ENCODE measurements at regions not wholly inside any gene's neighbourhood (a gene's known extent, or its start where the extent isn't known, plus 50 kb on each side); places are given as distances from the start of the nearest gene placed in this dataset.

DNA sequence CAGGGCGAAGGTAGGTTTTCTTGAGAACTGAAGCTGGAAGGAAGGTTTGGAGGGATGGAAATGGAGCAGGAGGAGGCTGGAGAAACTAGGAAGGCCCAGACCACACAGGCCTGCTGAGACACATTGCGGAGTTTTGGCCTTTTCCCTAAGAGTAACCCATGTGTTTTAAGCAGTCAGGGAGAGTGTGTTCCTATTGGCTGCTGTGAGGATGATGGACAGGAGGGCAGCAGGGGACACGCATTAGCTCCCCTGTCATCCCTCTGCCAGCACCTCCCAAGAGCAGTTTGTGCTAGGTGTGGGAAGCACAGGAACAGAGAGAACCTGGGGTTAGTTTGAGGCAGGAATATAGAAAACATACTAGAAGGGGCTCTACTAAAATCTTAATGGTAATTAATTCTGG lies 842.1 kb downstream of the TBC1D22A start:
- DNase-seq: no peak

DNA sequence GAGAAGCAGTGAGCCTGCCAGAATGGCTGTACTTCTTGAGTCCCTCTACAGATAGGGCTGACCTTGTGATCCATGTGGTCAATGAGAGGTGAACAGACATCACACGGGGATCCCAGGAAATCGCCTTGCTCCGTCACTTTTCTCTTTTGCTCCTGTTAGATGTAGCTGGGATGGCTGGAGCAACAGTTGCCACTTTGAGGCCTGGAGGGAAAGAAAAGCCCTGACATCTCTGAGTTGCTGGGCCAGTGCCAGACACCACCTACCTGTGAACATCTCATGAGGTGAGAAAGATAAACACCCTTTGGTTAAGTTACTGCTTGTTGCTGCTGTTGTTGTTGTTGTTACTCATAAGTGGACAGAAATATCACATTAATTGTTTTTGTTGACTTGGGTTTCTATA lies 840.3 kb downstream of the TBC1D22A start:
- DNase-seq: no peak

DNA sequence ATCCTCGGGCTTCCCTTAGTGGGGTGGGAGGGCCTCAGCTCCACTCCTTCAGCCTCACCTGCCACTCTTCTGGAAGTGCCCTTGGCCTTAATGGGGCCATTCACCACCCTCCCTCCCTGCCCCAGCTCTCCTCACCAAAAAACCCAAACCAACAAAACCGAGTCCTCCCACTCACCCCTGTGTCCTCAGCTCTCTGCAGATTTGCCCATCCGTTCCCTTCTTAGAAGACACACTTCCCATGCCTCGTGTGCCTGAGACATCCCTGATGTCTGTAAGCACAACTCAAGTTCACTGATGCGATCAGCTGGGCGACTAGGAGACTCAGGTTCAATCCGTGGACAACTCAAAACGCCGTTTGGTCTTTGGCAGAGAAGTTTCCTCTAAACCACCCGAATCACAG lies 839.2 kb downstream of the TBC1D22A start:
- DNase-seq: no peak

DNA sequence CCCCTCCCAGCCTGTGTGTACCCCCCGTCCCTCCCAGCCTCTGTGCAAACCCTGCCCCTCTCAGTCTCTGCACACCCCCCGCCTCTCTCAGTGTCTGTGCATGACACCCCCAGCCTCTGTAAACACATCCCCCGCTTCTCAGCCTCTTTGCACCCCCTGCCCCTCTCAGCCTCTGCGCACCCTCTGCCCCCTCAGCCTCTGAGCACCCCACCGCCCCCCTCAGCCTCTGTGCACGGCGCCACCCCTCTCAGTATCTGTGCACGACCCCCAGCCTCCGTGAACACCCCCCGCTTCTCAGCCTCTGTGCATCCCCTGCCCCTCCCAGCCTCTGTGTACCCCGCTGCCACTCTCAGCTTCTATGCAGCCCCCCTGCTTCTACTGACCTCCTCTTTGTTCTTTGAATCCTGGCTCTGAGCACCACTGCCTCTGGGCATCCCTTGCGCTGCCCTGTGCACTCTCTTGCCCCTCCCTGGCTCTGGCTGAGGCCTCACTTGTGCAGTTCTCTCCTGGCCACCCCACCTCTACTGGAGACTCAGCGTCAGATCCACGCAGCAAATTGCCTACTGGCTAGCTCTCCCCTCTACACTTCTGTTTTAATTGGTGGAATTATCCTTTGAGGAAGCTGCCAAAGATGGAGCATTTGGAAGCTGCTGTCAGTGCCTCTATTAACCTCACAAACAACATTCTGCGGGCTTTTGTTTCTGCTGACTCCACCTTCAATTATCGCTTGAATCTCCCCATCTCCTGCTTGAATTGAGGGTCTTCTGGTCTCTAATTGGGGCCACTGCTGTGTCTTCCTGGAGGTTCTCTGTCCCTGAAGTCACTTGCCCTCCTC lies 838.6 kb downstream of the TBC1D22A start:
- DNase-seq: no peak

DNA sequence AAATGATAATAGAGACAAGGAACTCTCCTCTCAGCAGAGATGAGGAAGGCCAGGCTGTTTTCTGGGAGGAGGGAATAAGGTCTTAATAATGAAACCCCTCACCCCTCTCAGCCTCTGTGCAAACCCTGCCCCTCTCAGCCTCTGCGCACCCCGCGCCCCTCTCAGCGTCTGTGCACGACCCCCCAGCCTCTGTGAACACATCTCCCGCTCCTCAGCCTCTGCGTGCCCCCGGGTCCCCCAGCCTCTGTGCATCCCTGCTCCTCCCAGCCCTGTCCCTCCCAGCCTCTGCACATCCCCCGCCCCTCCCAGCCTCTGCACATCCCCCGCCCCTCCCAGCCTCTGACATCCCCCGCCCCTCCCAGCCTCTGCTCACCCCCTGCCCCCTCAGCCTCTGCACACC lies 837.8 kb downstream of the TBC1D22A start:
- no peak for DNase-seq

DNA sequence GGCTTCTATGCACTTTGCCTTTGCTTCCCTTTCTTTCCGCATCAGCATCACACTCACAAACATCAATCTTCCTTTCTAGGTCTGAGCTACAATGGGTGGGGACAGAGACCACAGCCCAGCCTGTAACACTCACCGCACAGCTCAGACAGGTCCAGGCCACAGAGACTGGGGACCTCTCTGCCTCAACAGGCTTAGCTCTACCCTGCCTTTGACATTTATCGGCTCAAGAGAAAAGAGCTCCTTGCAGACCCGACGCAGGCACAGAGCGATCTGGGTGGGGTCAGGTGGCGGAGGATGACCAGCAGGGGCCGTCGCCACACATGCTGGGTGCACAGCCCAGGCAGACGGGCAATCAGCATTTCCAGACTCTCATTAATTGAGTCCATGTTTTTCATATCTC lies 837.3 kb downstream of the TBC1D22A start:
- DNase-seq: no peak

DNA sequence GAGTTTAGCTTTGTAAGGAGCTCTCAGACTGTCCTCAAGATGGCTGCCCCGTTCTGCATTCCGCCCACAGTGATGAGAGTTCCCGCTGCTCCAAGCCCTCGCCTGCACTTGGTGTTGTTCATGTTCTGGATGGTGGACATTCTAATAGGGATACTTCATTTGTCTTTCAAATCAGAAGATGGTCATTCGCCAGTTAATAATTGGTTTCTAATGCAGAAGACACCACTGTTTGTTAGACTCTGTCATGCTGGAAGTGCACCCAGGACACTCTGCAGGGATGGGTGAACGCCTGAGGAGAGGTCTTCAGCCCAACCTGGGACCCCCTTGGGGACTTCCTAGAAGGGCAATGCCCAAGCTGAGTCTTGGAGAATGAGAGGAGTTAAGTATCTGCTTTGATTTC lies 836.4 kb downstream of the TBC1D22A start:
- no peak for DNase-seq

DNA sequence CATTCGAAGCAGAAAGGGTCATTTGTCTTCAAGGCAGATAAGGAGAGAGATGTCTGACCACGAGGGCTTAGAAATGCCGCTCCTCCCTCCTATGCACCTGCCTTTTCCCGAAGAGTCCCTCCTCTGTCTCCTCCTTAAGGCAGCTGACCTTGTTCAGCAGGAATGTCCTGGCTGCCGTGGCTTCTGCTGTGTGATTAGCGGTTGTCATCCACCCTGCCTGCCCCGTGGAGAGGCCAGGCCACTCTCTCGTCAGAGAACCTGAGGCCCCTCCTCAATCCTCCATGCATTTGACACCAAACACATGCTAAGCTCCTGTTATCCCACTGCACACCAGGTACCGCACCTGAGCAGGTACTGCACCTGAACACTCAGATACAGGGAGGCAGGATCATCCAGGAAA lies 834.6 kb downstream of the TBC1D22A start:
- no peak for DNase-seq

DNA sequence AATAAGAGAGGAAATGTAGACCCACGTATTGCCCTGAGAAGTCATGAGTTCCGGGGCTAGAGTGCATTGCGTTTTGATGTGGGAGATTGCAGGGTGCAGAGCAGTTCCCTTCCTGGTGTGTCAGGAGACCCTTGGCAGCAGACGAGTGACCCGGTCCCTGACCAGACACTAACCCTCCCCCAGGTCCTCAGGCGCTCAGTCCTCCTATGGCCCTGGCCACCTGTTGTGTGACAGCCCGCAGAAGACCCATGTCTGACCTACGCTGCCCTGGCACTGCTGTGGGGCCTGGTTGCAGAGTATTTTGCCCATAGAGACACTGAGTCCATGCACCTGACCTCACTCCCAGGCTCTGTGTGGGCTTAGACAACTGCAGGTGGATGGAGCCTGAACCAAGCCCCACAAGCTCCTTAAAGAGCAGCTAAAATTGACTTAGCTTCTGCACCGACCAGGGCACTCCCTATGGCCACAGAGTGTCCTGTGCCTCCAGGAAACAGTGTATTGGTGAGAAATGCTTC lies 833.8 kb downstream of the TBC1D22A start:
- no peak for DNase-seq

DNA sequence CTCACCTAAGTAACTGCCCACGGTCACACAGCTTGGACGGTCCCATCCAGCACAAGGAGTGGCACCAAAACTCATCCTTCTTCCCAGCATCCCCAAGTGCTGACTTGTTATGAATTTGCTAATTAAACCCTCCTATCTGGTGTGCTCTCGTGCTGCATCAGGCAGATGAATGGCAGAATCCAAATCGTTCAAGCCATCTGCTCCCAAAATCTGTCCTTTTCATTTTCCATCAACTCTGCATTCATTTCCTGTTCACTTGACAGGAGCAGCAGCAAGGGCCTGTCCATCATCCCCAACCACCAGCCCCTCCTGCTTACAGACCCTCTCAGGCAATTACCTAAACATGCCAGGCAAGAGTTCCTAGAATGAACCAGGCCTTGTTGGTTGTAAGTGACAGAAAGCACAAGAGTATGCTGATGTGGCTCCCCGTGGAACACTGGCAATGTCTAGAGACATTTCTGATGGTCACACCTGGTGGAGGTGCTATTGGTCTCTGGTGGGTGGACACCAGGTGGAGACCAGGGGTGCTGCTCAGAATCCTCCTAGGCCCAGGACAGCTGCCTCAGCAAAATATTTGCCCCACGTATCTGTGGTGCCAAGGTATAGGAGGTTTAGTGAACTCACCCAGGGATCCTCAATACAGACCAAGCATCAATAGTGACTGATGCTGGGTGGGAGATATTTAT lies 832.5 kb downstream of the TBC1D22A start:
- no peak for DNase-seq

DNA sequence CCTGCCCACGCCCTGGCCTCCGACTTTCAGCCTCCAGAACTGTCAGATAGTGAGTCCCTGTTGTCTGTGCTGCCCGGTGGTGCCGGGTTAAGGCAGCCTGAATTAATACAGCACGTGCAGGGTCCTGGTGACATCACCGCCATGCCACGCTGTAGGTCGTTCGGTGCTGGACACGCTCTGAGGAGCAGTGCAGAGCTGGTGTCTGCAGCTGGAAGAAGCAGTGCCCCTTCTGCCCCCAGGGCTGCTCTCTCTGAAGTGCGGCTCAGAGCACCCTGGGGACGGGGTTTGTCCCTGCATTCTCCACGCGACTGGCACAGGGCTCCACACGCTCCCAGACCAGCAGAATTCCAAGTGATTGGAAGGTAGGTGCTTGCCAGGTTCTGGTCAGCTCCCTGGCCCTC lies 831.5 kb downstream of the TBC1D22A start:
- DNase-seq: no peak

DNA sequence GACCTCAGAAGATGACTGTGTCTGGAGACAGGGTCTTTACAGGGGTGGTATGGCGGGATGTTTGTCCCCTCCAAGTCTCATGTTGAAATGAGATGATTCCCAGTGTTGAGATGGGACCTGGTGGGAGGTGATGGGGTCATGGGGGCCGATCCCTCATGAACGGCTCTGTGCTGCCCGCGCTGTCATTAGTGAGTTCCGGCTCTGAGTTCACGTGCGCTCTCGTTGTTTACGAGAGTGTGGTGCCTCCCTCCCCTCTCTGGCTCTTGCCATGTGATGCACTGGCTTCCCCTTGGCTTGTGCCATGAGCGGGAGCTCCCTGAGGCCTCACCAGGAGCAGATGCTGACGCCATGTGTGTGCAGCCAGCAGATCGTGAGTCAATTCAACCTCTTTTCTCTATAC lies 830.8 kb downstream of the TBC1D22A start:
- no peak for DNase-seq

DNA sequence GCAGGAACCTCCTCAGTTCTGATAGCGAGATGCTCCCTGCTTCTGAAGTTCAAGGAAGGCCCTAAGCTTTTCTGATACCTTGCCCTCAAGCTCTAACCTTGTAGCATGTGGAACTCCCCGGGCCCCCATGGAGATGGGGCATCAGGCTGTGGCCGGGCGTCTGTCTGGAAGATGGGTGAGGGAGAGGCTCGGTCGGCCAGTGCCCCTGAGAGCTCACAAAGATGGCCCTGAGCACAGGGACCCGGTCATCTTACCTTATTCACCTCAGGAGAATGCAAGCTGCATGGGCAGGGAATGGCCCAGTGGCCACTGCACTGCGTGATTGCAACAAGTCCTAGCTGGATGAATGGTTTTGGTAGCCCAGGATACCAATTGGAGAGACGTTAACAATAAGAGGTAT lies 830.3 kb downstream of the TBC1D22A start:
- no peak for DNase-seq

DNA sequence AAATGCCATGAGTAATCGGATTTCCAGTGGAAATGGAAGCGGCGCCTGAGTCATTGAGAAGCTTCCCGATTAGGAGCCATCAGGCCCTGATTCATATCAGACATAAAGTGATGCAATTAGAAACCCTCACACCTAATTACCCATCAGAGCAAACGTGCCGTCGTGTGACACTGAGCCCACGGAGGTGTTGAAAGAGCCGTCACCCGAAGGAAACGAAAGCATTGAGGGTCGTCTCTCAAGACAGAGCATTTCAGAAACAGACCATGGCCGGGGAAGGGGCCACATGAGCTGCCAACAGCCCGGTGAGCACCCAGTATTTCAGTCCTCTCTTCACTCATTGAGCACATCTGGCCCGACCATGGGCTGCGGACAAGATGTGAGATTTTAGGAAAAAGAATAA lies 829.3 kb downstream of the TBC1D22A start:
- no peak for DNase-seq

DNA sequence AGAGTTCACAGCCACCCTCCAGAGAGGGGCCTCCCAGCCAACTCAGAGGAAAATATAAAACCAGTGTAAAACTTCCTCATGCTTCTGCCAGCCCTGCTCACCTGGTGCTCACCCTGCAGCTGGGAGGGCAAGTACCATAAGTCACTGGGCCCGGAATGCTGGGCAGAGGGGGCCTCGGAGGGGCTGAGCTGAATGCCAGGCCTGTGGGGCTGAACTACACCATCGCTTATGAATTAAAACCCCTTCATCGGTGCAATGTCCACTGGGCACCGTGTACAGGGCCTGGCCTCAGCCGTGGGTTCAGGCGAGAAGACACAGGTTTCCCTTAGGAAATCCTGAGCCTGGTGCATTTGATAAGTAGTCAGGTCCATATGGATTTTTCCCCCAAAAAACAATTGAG lies 828.6 kb downstream of the TBC1D22A start:
- no peak for DNase-seq

DNA sequence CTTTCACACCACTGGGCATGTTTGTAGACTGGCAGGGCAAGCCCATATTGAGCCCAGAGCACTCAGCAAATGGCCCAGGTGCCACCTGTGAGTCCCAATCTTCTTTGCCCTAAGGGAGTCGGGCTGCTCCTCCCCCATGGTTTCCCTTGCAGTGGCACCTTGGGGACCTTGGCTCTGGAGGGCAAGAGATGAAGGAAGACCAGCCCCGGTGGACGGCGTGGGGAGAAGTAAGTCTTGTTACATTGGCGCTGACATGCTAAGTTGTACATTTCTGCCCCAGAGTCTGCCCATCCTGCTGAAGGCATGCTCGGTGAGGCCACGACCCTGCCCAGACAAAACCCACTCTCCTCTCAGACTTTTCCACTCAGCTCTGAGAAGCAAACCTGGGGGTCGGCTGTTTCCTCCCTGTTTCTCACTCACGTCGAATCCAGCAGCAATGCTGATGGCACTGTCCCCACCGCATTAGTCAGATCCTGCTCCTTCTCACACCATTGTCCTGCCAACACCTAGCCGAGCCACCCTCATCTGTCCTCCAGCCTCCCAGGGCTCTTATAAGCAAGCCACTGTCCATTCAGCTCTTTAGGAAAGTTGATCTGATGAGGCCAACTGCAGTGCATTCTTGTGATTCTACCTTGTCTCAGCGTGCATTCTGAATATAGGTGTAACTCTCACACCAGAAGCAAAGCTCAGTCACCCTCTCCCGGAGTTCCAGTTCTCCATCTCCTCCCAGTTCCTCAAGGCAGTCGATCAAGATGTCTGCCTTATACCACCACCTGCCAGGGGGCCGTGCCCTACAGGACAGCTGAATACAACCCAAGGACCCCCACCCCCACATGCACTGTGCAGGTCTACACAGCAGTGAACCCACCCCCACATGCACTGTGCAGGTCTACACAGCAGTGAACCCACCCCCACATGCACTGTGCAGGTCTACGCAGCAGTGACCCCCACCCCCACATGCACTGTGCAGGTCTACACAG lies 827.1 kb downstream of the TBC1D22A start:
- no peak for DNase-seq

DNA sequence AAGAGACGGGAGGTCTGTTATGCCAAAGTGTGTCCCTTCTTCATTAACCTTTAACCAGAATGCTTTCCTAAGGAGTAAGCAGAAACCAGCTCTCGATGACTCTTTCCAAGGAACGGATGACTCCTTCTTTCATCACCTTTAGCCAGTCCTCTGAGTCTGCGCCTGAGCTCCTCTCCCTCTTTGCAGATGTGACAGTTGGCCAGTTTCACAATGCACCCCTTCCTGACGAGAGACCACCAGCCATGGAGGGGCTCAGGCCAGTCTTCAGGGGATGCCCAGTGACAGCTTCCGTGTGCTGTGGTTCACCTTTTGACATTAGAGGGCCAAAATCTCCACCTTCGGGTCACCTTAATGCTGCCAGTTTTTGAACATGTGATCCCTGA lies 826.1 kb downstream of the TBC1D22A start:
- no peak for DNase-seq

DNA sequence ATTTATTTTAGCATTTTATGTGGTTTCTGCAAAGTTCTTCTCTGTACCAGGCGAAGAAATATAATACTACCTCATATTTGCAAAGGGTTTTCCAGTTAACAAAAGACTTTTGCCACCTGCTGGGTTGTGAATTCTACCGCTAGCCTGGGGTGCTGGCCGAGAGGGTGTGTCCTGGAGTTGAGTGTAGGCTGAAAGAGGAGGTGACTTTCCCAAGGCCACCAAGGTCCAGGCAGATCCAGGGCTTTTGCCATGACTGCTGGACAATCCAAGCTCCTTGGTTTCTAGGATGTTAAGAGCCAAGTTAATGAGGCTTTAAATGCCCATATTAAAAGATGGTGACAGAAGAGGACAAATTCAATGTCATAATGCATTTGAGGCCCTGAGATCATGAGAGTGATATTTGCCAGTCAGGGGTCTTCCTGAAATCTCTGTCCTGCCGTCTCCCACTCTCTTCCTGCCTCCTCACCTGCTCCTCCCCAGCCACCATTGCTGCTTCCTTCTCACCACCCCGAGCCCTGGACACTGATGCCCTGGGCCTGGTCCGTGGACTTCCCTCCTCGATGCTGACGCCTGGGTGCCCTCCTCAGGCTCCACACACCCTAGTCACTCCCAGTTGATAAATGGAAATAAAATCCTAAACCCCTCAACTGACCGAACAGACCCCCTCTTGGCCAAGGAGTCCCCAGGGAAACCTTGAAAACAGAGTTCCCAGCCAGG lies 825.6 kb downstream of the TBC1D22A start:
- no peak for DNase-seq

DNA sequence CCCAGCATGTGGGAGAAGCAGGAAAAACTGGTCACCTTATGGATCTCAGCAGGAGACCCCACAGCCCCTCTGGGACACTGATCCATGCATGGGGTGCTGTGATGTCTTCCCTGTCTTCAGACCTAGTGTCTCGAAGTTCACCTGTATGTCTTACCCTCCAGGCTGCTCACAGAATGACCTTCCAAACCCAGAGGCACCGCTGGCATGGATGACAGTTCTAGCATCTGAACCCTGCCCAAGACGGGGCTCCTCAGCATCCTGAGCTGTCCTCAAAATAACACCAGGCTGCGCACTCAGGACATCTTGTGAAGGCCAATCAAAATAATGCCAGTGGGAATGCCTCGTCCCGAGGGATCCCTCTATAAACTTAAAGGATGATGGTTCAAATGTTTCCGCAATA lies 824.9 kb downstream of the TBC1D22A start:
- DNase-seq: no peak

DNA sequence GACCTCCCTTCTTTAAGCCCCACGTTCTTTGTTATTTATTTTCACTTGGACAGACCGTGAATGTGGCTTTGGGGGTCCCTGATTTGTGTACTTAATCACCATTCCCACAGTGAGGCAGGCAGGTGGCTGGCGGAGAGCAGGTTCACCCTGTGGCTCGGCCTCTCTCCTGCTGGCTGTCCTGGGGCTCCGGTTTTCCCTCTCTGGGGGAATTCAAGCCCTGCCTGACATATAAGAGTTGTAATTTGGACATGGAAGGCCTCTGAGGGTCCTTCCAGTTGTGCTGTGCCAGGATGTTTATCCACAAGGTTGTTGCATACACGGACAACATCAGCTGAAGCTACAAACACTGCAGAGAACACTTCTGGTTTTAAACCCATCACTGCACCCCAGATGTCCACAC lies 824.5 kb downstream of the TBC1D22A start:
- DNase-seq: no peak

DNA sequence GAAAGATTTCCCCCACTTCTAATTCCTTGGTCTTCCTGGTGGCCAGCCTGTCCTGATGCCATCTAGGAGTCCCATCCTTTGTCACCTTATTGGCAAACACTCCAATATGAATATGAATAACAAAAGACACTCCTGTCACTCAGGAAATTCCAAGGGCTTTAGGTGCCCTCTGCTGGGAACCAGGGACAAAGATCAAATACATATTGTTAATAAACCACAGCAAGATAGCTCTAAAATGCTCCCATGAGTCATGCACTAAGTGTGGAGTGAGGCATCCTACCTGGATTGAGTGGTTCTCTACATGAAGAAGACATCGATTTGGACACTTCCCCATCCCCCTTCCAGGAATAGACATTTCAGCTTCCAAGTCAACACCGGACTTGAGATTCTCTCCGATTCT lies 823.6 kb downstream of the TBC1D22A start:
- DNase-seq: no peak

DNA sequence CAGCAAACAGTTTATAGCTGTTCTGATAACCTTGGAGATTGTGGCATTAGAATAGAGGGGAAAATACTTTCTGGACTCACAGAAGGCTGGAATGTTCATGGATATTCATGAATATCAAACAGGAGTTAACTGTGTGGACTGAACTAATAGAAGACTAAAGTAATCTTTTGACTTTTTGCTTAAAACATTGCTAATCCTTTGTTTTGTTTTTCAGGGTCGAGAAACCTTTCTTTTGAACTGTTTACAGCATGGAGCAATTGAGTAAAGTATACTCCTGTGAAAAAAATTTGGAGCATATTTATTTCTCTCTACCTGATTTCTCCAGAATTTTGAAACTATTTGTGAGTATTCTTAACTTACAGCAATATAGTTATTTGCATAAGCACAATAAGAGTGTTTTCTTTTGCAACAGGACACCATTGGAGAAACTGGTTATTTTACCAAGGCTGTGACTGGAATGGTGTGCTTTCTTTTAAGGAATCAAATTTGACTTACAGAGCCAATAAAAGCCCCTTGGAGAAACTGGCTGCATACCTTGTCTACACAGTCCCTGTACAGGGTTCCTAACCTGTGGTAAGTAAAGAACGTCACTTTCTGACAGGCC lies 821.6 kb downstream of the TBC1D22A start:
- DNase-seq: no peak
